SU-DHL-6 (cell line): ENCODE measurements at regions not wholly inside any gene's neighbourhood (a gene's known extent, or its start where the extent isn't known, plus 50 kb on each side); places are given as distances from the start of the nearest gene placed in this dataset.

Source experiments
- EZH2phosphoT487 ChIP-seq: fragments of 200-600 bp; sonication (generic), shearing (Covaris generic); conservative IDR thresholded peaks from 2 replicates; pipeline ENCODE4 v1.6.1; 2018; ENCODE audit warnings: mild to moderate bottlenecking, antibody characterized with exemption, low read length, moderate library complexity, mixed read lengths
- TF ChIP-seq, protein P1 (sequence below): fragments of 200-600 bp; sonication (generic); IDR thresholded peaks from one replicate; pipeline ENCODE4 v1.5.1; 2017; ENCODE audit warnings: antibody characterized with exemption, mild to moderate bottlenecking, low read length, moderate library complexity; ENCODE audit not compliant: insufficient read depth, poor library complexity, severe bottlenecking

DNA sequence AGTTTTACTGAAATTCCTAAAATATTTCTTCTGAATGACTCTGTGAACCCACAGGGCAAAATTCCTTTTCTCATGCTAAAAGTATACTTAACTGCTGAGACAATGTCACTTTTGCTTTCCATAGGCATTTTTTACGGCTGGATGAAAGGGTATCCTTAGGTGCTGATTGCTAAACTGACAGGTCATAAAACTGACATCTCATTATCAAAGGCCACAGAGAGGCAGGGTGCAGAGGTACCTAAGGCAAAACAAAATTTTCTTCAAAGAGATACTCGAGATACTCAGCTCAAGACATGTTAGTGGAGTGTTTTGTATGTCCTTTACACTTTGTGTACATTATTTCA lies 62.0 kb upstream of the WDR75 start:
- TF ChIP-seq EZH2phosphoT487: no peak
- TF ChIP-seq, protein P1, sequence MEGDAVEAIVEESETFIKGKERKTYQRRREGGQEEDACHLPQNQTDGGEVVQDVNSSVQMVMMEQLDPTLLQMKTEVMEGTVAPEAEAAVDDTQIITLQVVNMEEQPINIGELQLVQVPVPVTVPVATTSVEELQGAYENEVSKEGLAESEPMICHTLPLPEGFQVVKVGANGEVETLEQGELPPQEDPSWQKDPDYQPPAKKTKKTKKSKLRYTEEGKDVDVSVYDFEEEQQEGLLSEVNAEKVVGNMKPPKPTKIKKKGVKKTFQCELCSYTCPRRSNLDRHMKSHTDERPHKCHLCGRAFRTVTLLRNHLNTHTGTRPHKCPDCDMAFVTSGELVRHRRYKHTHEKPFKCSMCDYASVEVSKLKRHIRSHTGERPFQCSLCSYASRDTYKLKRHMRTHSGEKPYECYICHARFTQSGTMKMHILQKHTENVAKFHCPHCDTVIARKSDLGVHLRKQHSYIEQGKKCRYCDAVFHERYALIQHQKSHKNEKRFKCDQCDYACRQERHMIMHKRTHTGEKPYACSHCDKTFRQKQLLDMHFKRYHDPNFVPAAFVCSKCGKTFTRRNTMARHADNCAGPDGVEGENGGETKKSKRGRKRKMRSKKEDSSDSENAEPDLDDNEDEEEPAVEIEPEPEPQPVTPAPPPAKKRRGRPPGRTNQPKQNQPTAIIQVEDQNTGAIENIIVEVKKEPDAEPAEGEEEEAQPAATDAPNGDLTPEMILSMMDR: no peak
